GM18909 (cell line): ENCODE measurements at regions not wholly inside any gene's neighbourhood (a gene's known extent, or its start where the extent isn't known, plus 50 kb on each side); places are given as distances from the start of the nearest gene placed in this dataset.

ENCODE experiments used
- ATAC-seq: cut with Tn5 transposase; IDR thresholded peaks from one replicate; pipeline ENCODE4 v1.9.1; 2021; ENCODE audit warnings: mild to moderate bottlenecking; ENCODE audit not compliant: unreplicated experiment, poor library complexity

DNA sequence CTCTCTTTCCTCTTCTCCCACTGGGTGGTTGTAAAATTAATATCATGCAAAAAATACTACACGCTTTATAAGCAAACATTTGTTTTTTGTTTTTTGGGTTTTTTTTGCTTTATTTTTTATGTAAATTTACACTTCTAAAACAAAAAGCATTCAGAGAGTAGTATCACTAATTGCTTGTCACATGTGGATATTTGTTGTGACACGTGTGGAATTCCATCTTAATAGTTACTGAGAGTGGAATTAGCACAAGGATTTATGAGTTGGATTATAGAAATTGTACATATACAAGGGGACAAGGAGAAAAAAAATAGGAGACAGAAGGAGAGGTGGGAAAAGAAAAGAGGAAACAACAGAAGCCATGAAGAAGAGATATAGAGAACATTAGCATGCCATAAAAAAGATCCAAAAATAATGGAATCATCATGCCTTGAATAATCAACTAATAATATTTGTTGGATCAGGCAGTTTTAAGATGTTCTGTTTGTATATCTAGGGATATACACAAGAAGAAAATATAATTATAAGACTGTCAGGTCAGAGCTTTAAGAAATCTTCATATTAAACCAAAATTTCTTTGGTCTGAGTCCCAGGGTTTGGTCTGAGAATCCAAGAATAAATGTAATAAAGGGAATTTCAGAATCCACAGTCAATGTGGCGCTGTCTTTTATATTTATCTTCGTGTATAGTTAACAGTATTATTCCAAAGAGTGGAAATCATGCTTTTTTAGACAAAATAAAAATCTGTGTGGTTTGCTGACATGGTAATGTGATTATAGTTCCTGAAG lies 98.5 kb upstream of the INTU start:
- ATAC-seq = no peak

GRCh38 chr4:127538016-127538415 lies 94.7 kb upstream of the INTU start:
- no peak for ATAC-seq

- ATAC-seq = no peak
Measured at GRCh38 chr4:127540497-127541025, 92.2 kb upstream of the INTU start.

GRCh38 chr4:127545271-127545670 lies 87.5 kb upstream of the INTU start:
- ATAC-seq = no peak

GRCh38 chr4:127548990-127549925 lies 83.5 kb upstream of the INTU start:
- ATAC-seq = no peak

DNA sequence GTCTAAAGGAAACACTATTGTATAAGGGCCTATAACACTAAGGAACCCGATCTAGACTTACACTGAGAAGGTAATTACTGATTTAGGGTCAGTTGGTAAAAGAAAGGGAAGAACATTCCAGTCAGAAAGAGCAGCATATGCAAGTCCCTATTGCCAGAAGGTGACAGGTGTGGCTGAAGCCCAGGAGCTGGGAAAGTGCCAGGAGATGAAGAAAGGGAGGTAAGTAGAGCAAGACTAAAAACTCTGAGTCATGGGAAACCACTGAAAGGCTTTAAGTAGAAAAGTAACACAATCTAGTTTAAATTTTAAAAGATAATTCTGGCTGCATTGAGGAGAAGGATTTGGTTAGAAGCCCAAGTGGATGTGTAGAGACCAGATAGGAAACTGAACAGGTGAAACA lies 77.7 kb upstream of the INTU start:
- no peak for ATAC-seq

GRCh38 chr4:127558088-127558487 lies 74.7 kb upstream of the INTU start:
- no peak for ATAC-seq

- no peak for ATAC-seq
Measured at GRCh38 chr4:127558489-127559407, 74.0 kb upstream of the INTU start.

- no peak for ATAC-seq
Measured at GRCh38 chr4:127559981-127560380, 72.8 kb upstream of the INTU start.

DNA sequence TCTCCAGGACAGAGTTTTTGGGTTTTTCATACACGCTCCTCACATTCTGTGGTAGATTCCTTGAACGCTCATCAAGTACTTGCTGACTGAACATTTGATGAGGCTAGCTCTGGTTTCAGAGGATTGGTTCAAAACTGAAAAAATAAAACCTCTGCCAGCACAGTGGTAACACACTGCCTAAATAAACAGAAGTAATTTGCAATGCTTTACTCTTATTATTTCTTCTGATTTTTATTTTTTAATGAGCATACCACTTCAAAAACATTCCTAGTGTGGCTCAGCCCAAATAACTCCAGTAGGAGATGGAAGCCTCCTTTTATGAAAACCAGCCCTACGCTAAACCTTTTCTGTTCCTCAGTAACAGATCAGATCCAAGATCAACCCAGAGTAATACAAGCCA lies 72.0 kb upstream of the INTU start:
- ATAC-seq = no peak

DNA sequence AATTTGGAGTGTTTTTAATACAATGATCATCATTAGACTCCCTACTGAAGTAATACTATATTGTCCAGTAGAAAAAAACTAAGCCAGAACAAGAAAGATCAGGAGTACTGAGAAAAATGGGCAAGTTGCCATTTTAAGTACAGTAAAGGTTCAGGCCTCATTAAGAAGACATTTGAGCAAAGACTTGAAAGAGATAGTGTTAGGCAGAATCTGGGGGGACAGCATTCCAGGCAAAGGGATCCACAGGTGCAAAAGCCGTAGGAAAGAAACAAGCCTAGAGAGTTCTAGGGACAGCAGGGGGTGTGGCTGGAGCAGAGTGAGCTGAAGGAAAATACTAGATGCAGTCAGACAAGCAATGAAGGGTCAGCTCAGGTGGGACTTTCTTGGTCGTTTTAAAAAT lies 58.1 kb upstream of the INTU start:
- no peak for ATAC-seq

- ATAC-seq = no peak
Measured at GRCh38 chr4:127575888-127576287, 56.9 kb upstream of the INTU start.

DNA sequence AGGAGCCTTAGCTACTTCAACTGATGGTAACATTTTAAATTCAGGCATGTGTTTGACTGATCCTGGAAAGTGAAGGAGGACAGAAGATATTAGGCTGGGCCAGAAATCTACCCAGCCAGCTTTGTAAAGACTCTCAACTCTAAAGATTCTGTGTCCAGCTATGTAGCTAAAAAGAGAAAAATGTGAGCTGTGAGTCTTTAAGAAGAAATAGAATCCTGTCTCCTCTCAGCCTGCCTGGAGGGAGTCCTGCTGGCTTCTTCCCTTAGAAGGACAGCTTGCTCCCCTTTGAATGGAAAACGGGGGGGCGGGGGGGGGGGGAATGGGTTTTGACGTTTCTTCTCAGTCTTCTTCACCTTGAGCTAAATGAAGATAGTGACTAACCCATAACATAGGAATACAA lies 54.3 kb upstream of the INTU start:
- ATAC-seq = no peak

DNA sequence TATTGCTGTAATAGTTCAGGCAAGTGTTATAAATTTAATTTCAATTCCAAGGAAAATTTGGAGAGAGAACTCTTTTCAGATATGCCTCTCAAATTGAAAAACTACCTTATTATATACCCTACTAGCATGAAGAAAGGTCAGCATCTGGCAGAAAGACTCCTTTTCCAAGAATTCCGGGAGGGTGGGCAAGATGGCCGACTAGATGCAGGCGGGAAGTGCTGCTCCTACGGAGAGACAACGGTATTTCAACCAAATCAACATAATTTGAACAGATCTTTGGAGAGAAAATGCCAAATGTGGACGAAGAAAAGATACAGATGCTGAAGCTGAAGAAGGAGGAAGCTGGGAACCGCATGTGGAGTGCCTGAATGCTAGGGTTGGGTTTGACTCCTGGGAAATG lies 53.8 kb upstream of the INTU start:
- no peak for ATAC-seq

- ATAC-seq = no peak
Measured at GRCh38 chr4:127579821-127580220, 52.9 kb upstream of the INTU start.

- ATAC-seq = no peak
Measured at GRCh38 chr4:127580300-127580699, 52.5 kb upstream of the INTU start.

DNA sequence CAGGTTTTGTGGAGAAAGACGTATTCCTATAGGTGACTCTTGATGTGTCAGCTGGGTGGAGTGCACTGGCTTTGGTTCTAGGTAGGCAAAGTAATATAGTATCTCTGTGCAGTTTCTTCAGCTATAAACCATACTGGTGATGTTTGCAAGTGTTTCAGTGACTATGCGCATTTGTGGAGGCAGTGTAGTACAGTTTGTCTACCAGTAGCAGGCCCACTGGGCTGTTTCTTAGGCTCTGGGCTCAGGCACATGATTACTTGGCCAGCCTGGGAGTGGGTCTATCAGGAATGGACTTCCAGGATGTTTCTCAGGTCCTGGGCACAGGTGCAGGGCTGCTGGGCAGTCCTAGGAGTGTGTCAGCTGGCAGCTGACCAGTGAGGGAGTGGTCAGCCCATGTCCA lies 51.9 kb upstream of the INTU start:
- no peak for ATAC-seq
